BLaER1 (cell line): ENCODE measurements at regions not wholly inside any gene's neighbourhood (a gene's known extent, or its start where the extent isn't known, plus 50 kb on each side); places are given as distances from the start of the nearest gene placed in this dataset.
"Not testable (repeated sequence)": the region's sequence is repeated elsewhere in the genome, so short reads cannot be mapped to it uniquely, and the experiment has no call there.

ENCODE experiments used
- H3K27ac ChIP-seq: shearing (Covaris generic); formaldehyde crosslinking; 2 replicates; pipeline ENCODE4 v1.8.1; 2022
- H3K27me3 ChIP-seq: shearing (Covaris generic); formaldehyde crosslinking; 2 replicates; pipeline ENCODE4 v1.8.1; 2022
- H3K36me3 ChIP-seq: shearing (Covaris generic); formaldehyde crosslinking; 2 replicates; pipeline ENCODE4 v1.8.1; 2022
- H3K4me1 ChIP-seq: shearing (Covaris generic); formaldehyde crosslinking; 2 replicates; pipeline ENCODE4 v1.8.1; 2022
- H3K4me2 ChIP-seq: shearing (Covaris generic); formaldehyde crosslinking; 2 replicates; pipeline ENCODE4 v1.8.1; 2022
- H3K4me3 ChIP-seq: shearing (Covaris generic); formaldehyde crosslinking; 2 replicates; pipeline ENCODE4 v1.8.1; 2022
- H3K9ac ChIP-seq: shearing (Covaris generic); formaldehyde crosslinking; 2 replicates; pipeline ENCODE4 v1.8.1; 2022
- H3K9me3 ChIP-seq: shearing (Covaris generic); formaldehyde crosslinking; 2 replicates; pipeline ENCODE4 v1.8.1; 2022
- H4K20me1 ChIP-seq: shearing (Covaris generic); formaldehyde crosslinking; 2 replicates; pipeline ENCODE4 v1.8.1; 2022
- Cebpa-rat ChIP-seq: shearing (Covaris generic); IDR thresholded peaks from 2 replicates; pipeline ENCODE4 v1.8.1; 2022

DNA sequence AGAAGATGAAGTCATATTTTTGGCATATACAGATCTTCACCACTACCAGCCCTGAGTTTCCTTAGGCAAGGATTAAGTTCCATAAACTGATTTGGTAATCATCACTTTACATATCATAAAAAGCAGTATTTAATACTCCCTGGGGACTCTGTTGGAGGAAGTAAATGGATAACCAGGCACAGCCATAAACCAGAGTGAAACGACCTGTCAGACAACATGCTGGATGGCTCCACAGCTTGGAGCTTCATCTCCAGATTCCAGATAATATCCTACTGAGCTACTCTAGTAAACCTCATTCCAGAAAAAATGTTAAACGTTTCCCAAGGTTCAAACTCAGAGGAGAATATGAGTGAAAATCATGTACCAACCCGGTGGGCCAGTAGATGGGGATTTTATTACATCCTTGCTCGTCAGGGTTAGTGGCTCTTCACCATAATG lies 109.2 kb downstream of the BASP1 start:
- Histone ChIP-seq H3K4me2 (no peak overlapping the region), H4K20me1 (no peaks in the 10 kb centered on the region), H3K4me3 (no peak overlapping the region), H3K4me1 (no peaks in the 10 kb centered on the region), H3K27ac (no peak overlapping the region), H3K9me3 (peaks cover 6% of the 10 kb centered on the region), H3K36me3 (no peaks in the 10 kb centered on the region), H3K9ac (no peak overlapping the region), H3K27me3 (no peaks in the 10 kb centered on the region)
- no peak for TF ChIP-seq Cebpa-rat

DNA sequence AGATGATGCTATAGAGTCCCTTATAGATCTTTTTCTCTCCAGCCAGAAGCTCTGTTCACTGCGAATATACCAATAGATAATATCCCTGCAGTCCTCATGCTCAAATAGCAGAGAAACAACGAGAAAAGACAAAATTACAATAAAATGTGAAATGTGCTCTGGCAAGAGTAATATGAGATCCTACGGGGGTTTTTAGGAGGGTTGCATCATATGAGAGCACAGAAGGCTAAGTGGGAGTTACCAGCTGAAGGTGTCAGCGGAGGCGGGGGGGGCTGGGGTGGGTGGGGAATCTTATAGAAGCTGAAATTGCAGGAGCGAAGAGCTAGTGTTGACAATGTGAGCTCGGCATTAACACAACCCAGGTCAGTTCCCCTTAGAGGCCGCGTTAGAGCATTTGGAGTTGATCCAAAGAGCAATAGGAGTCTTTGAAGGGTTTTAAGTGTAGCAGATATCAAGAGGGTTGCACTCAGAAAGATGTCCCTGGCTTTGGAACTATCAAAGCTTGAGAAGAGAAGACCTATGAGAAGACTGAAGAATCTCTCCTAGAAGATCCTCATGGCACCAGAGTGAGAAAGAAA lies 109.7 kb downstream of the BASP1 start:
- Histone ChIP-seq H4K20me1 (no peaks in the 10 kb centered on the region), H3K4me2 (no peak overlapping the region), H3K9me3 (peaks cover 5% of the 10 kb centered on the region), H3K27me3 (no peaks in the 10 kb centered on the region), H3K36me3 (no peaks in the 10 kb centered on the region), H3K4me1 (no peaks in the 10 kb centered on the region), H3K4me3 (no peak overlapping the region), H3K27ac (no peak overlapping the region), H3K9ac (no peak overlapping the region)
- TF ChIP-seq Cebpa-rat: no peak

DNA sequence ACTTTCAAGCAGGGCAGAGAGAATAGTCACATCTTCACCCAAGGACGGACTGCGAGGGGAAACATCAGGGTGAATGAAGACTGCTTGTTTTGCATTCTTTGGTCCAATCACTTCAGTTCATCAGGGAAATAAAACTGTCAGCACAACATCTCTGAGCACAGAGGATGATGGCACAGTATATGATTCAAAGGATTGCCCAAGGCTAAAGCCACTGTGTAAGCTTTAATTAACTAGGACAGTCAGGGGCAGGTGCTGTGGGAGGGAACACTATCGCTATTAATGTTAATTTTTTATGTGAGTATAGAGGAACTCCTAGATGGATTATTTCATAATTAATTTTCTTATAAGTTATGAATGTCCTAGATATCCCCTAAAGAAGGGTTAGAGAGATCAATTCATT lies 112.1 kb downstream of the BASP1 start:
- Histone ChIP-seq H3K27ac (no peak overlapping the region), H3K36me3 (no peaks in the 10 kb centered on the region), H3K4me1 (no peaks in the 10 kb centered on the region), H3K9ac (no peak overlapping the region), H3K4me3 (no peak overlapping the region), H3K4me2 (no peak overlapping the region), H3K27me3 (no peaks in the 10 kb centered on the region), H4K20me1 (no peaks in the 10 kb centered on the region), H3K9me3 (peaks cover 9% of the 10 kb centered on the region)
- TF ChIP-seq Cebpa-rat: no peak

DNA sequence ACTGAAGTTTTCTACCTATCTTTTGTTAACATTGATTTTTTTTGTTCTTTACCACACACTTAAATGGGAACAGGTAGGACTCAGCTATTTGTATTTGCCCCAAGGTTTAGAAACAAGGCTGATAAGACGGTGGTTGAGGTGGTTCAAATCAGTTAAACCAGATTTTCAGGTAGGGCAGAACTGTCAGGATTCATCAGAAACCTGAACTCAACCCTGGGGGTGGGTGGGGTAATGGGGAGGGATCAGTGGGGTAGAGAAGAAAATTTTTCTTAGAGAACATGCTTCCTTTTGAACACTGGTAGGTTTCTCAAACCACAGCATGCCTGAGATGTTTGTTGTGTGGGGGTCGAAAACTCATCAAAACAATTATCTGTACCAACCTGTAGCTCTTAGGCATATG lies 113.0 kb downstream of the BASP1 start:
- Histone ChIP-seq H3K4me2 (no peak overlapping the region), H3K4me3 (no peak overlapping the region), H3K9ac (no peak overlapping the region), H3K4me1 (no peaks in the 10 kb centered on the region), H3K27me3 (no peaks in the 10 kb centered on the region), H3K27ac (no peak overlapping the region), H3K36me3 (no peaks in the 10 kb centered on the region), H4K20me1 (no peaks in the 10 kb centered on the region), H3K9me3 (peaks cover 12% of the 10 kb centered on the region)
- no peak for TF ChIP-seq Cebpa-rat

DNA sequence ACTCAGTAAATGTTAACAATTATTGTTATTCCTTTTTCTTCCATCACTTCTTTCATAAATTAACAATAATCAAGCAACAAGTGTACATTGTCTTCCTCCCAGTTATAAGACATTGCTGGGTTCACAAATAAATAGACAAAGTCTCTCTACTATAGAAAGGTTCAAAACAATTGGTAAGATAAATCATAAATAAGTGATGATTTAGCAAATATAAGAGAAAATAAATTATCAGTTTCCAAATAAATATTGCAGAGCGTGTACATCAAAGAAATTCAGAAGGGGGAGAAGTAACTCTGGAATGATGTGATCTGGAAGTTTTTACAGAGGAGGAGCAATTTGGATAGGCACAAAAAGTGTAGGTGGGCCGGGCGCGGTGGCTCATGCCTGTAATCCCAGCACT lies 114.2 kb downstream of the BASP1 start:
- Histone ChIP-seq H3K4me2 (no peak overlapping the region), H4K20me1 (no peaks in the 10 kb centered on the region), H3K9me3 (peaks cover 23% of the 10 kb centered on the region), H3K4me3 (no peak overlapping the region), H3K9ac (no peak overlapping the region), H3K27ac (no peak overlapping the region), H3K36me3 (no peaks in the 10 kb centered on the region), H3K27me3 (no peaks in the 10 kb centered on the region), H3K4me1 (no peaks in the 10 kb centered on the region)
- TF ChIP-seq Cebpa-rat: no peak

DNA sequence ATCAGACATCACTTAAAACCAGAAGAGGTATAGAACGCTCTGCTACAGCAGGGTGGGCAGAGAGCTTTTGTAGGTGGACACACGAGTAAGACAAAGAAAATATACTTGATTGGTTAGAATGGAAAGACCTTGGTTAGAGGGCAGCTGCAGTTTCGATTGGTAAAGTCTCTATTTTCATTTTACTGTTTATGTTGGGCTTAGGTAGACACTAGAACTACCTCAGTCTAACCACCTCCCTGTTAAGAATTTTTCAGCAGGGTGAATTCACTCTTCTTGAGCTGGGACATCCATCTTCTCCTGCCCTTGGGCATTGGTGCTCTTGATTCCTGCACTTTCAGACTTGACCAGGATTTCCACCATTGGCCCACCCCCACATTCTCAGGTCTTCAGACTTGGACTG lies 116.3 kb downstream of the BASP1 start:
- TF ChIP-seq Cebpa-rat: no peak
- peaks cover 42% of the 10 kb centered on the region for H3K9me3 ChIP-seq
- H3K36me3 ChIP-seq: no peaks in the 10 kb centered on the region
- H3K4me1 ChIP-seq: no peaks in the 10 kb centered on the region
- H3K4me2 ChIP-seq: no peak overlapping the region
- no peak overlapping the region for H3K27ac ChIP-seq
- H3K4me3 ChIP-seq: no peak overlapping the region
- H3K27me3 ChIP-seq: no peaks in the 10 kb centered on the region
- H3K9ac ChIP-seq: no peak overlapping the region
- no peaks in the 10 kb centered on the region for H4K20me1 ChIP-seq

DNA sequence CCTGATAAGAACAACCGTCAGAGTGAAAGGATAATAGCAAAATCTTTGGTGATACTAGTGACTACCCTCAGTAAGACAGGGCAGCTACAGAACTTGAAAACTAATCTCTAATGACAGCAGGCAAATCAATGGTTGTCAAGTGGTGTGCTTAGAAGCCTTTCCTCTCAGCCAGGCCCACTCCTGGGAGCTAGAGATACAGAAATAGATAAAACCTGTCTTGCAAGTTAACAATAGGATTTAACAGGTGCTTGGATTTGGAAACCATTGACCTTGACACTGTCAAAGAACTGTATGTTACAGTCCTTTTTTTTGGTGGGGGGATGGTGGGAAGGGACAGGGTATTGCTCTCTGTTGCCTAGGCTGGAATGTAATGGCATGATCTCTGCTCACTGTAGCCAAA lies 118.6 kb downstream of the BASP1 start:
- Histone ChIP-seq H3K9me3 (peaks cover 44% of the 10 kb centered on the region), H3K4me2 (no peak overlapping the region), H3K4me1 (no peaks in the 10 kb centered on the region), H3K9ac (no peak overlapping the region), H3K4me3 (no peak overlapping the region), H3K36me3 (no peaks in the 10 kb centered on the region), H4K20me1 (no peaks in the 10 kb centered on the region), H3K27ac (no peak overlapping the region), H3K27me3 (no peaks in the 10 kb centered on the region)
- no peak for TF ChIP-seq Cebpa-rat

DNA sequence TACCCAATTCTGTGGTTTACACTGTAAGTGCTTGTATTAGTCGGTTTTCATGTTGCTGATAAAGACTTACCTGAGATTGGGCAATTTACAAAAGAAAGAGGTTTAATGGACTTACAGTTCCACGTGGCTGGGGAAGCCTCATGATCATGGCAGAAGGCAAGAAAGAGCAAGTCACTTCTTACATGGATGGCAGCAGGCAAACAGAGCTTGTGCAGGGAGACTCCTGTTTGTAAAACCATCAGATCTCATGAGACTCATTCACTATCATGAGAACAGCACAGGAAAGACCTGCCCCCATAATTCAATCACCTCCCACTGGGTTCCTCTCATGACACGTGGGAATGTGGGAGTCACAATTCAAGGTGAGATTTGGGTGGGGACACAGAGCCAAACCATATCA lies 119.3 kb downstream of the BASP1 start:
- H3K4me3 ChIP-seq, H3K27me3 ChIP-seq: not testable (repeated sequence)

DNA sequence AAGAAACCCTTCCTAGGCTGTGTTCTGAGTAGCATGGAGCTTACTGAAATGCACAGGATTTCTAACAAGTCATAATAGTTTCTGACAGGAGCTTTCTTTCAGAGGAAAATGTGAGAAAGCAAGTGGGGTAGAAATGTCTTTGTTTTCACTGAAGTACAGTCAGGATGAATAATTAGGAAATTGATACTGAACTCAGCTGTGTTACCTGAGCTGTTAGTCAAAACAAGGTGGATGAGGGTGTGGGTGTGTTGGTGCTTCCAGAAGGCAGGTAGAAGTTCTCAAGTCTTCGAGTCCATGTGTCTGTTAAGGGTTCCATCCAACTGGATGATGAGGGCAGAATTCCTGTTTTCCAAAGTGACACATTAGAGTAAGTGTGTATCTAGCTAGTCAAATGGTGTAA lies 122.4 kb downstream of the BASP1 start:
- H3K4me2 ChIP-seq: no peak overlapping the region
- no peak for TF ChIP-seq Cebpa-rat
- peaks cover 32% of the 10 kb centered on the region for H3K9me3 ChIP-seq

More for the DNA sequence above, 119.3 kb downstream of the BASP1 start:
- not testable (repeated sequence) for H4K20me1 ChIP-seq, H3K4me2 ChIP-seq, H3K27ac ChIP-seq, H3K9ac ChIP-seq, H3K36me3 ChIP-seq, H3K4me1 ChIP-seq
- peaks cover 44% of the 10 kb centered on the region for H3K9me3 ChIP-seq

DNA sequence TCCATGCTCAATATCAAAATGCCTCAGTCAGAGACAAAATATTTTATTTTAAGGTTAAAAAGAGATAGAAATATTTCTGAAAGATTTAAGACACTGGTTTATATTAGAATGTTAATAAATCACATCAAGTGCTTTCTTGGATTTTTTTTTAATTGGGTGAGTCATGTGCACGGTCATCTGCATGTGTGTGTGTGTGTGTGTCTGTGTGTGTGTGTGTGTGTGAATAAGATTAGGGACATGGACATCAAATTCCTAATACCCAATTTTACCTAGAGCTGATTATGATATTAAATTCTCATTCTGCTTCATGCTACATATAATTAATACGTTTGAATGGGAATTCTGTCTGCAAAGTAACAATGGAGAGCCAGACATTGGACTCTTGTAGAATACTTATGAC lies 122.9 kb downstream of the BASP1 start:
- H3K27me3 ChIP-seq: no peaks in the 10 kb centered on the region
- H3K4me1 ChIP-seq: peaks cover 16% of the 10 kb centered on the region
- no peak overlapping the region for H3K4me2 ChIP-seq
- H3K27ac ChIP-seq: no peak overlapping the region
- no peaks in the 10 kb centered on the region for H4K20me1 ChIP-seq
- H3K4me3 ChIP-seq: no peak overlapping the region
- no peak for TF ChIP-seq Cebpa-rat
- no peaks in the 10 kb centered on the region for H3K36me3 ChIP-seq
- H3K9me3 ChIP-seq: peaks cover 32% of the 10 kb centered on the region
- H3K9ac ChIP-seq: no peak overlapping the region

More for the DNA sequence above, 122.4 kb downstream of the BASP1 start:
- H4K20me1 ChIP-seq: no peaks in the 10 kb centered on the region
- no peak overlapping the region for H3K9ac ChIP-seq
- no peaks in the 10 kb centered on the region for H3K27me3 ChIP-seq
- no peak overlapping the region for H3K4me3 ChIP-seq
- H3K27ac ChIP-seq: no peak overlapping the region
- peaks cover 16% of the 10 kb centered on the region for H3K4me1 ChIP-seq
- no peaks in the 10 kb centered on the region for H3K36me3 ChIP-seq

DNA sequence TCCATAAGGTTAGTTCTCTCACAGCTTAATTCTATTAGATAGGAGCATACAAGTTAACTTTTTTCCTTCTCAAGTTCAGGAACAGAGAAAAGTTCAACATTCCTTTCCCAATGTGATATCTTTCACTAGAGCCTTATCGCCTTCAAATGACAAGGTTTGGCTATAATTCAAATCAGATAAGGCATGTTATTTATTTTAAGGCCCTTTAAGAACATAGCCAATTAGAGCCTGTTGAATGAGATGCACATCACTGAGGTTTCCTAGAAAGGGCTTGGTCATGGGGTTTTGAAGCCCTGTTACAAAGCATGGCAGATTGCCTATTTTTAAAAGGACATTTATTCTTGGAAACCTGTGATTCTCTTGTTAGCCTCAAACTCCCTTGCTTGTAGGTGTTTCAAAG lies 123.4 kb downstream of the BASP1 start:
- no peak for TF ChIP-seq Cebpa-rat
- H3K4me1 ChIP-seq: peaks cover 16% of the 10 kb centered on the region
- no peaks in the 10 kb centered on the region for H4K20me1 ChIP-seq
- H3K9ac ChIP-seq: no peak overlapping the region
- H3K4me2 ChIP-seq: no peak overlapping the region
- H3K27me3 ChIP-seq: no peaks in the 10 kb centered on the region
- H3K9me3 ChIP-seq: peaks cover 30% of the 10 kb centered on the region
- H3K36me3 ChIP-seq: no peaks in the 10 kb centered on the region
- H3K4me3 ChIP-seq: no peak overlapping the region
- H3K27ac ChIP-seq: no peak overlapping the region
